Progenitor cell of endocrine pancreas (in vitro differentiated cells): ENCODE measurements at regions not wholly inside any gene's neighbourhood (a gene's known extent, or its start where the extent isn't known, plus 50 kb on each side); places are given as distances from the start of the nearest gene placed in this dataset.

Source experiments
- DNase-seq: peaks from one replicate; pipeline ENCODE4 v3.0.0; 2021; ENCODE audit warnings: low spot score; ENCODE audit not compliant: unreplicated experiment
- H3K27ac Mint-ChIP-seq: 2 replicates; pipeline ENCODE4 v1.8.0; 2021; ENCODE audit warnings: mild to moderate bottlenecking, moderate library complexity, mixed read lengths
- H3K27me3 Mint-ChIP-seq: 2 replicates; pipeline ENCODE4 v1.8.0; 2021; ENCODE audit warnings: mixed read lengths
- H3K36me3 Mint-ChIP-seq: 2 replicates; pipeline ENCODE4 v1.8.0; 2022; ENCODE audit warnings: mixed read lengths; ENCODE audit not compliant: insufficient read depth
- H3K4me1 Mint-ChIP-seq: 2 replicates; pipeline ENCODE4 v1.8.0; 2021; ENCODE audit warnings: low read depth, mixed read lengths
- H3K4me3 Mint-ChIP-seq: 2 replicates; pipeline ENCODE4 v1.8.0; 2021; ENCODE audit warnings: low read depth, mild to moderate bottlenecking, moderate library complexity, mixed read lengths
- H3K9me3 Mint-ChIP-seq: 2 replicates; pipeline ENCODE4 v1.8.0; 2021; ENCODE audit warnings: low read depth, mixed read lengths
- CTCF ChIP-seq: fragments of 200-600 bp; sonication (generic); IDR thresholded peaks from one replicate; pipeline ENCODE4 v1.5.0; 2021; ENCODE audit warnings: antibody characterized with exemption, mild to moderate bottlenecking; ENCODE audit not compliant: unreplicated experiment

DNA sequence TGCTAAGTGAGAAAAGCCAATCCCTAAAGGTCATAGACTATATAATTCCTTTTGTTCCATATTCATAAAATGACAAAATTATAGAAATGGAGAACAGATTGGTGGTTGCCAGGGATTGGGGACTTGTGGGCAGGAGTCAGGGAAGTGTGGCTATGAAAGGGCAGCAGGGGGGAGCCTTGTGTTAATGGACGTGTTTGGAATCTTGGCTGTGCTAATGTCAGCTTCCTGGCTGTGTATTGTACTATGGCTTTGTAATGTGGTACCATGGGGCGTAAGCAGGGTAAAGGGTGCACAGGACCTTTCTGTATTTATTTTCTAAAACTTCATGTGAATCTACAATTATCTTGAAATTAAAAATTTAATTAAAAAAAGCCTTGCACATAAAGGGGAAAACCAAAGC, 248.5 kb downstream of the UQCRFS1 start:
- Mint-ChIP-seq H3K36me3 (no peaks in the 10 kb centered on the region), H3K9me3 (no peaks in the 10 kb centered on the region), H3K27ac (no peak overlapping the region), H3K4me1 (peaks cover 10% of the 10 kb centered on the region), H3K27me3 (peaks cover 18% of the 10 kb centered on the region), H3K4me3 (no peak overlapping the region)
- DNase-seq: no peak
- TF ChIP-seq CTCF: no peak

DNA sequence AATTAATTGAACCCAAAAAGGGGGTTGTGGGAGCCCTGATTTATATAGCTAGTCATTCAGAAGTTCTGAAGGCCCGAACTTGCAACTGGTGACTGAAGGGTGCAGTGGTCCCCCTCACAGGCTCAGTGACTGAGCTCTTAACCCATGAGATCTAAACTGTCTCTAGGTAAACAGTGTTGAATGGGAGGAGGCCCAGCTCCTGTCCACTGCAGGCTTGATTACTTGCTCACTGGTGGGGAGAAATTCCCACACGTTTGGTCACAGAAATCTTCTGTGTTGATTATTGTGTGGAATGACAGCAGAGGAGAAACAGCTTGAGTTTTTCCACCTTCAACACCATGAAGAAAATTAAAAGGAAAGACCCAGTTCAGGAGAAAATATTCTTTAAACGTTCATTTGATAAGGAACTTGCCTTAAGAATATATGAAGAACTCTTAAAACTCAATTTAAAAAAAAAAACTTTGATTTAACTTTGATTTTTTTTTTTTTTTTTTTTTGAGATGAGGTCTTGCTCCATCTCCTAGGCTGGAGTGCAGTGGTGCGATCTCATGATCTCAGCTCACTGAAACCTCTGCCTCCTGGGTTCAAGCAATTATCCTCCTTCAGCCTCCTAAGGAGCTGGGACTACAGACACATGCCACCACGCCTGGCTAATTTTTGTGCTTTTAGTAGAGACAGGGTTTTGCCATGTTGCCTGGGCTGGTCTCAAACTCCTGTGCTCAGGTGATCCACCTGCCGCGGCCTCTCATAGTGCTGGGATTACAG, 249.3 kb downstream of the UQCRFS1 start:
- Mint-ChIP-seq H3K36me3 (no peaks in the 10 kb centered on the region), H3K27me3 (peaks cover 18% of the 10 kb centered on the region), H3K4me3 (no peak overlapping the region), H3K27ac (no peak overlapping the region), H3K9me3 (no peaks in the 10 kb centered on the region), H3K4me1 (peaks cover 10% of the 10 kb centered on the region)
- DNase-seq: no peak
- no peak for TF ChIP-seq CTCF

GRCh38 chr19:28961772-28962500, 251.0 kb downstream of the UQCRFS1 start:
- Mint-ChIP-seq H3K4me3 (no peak overlapping the region), H3K27me3 (peaks cover 14% of the 10 kb centered on the region), H3K4me1 (peaks cover 3% of the 10 kb centered on the region), H3K27ac (no peak overlapping the region), H3K36me3 (no peaks in the 10 kb centered on the region), H3K9me3 (peaks cover 7% of the 10 kb centered on the region)
- TF ChIP-seq CTCF: no peak
- no peak for DNase-seq

GRCh38 chr19:28960986-28961705, 251.8 kb downstream of the UQCRFS1 start:
- Mint-ChIP-seq H3K27me3 (peaks cover 14% of the 10 kb centered on the region), H3K9me3 (peaks cover 7% of the 10 kb centered on the region), H3K36me3 (no peaks in the 10 kb centered on the region), H3K4me1 (no peaks in the 10 kb centered on the region), H3K4me3 (no peak overlapping the region), H3K27ac (no peak overlapping the region)
- TF ChIP-seq CTCF: no peak
- DNase-seq: no peak

GRCh38 chr19:28960586-28960985, 252.4 kb downstream of the UQCRFS1 start:
- no peaks in the 10 kb centered on the region for H3K36me3 Mint-ChIP-seq
- DNase-seq: no peak
- peaks cover 10% of the 10 kb centered on the region for H3K27me3 Mint-ChIP-seq

More at GRCh38 chr19:28960586-28960985, 252.4 kb downstream of the UQCRFS1 start:
- TF ChIP-seq CTCF: no peak
- Mint-ChIP-seq H3K9me3 (peaks cover 7% of the 10 kb centered on the region), H3K4me3 (no peak overlapping the region), H3K4me1 (no peaks in the 10 kb centered on the region), H3K27ac (no peak overlapping the region)
